GM21447 (cell line): ENCODE measurements at regions not wholly inside any gene's neighbourhood (a gene's known extent, or its start where the extent isn't known, plus 50 kb on each side); places are given as distances from the start of the nearest gene placed in this dataset.
"Not testable (repeated sequence)": the region's sequence is repeated elsewhere in the genome, so short reads cannot be mapped to it uniquely, and the experiment has no call there.

Experiments used
- ATAC-seq: cut with Tn5 transposase; IDR thresholded peaks from one replicate; pipeline ENCODE4 v1.9.1; 2021; ENCODE audit not compliant: unreplicated experiment

DNA sequence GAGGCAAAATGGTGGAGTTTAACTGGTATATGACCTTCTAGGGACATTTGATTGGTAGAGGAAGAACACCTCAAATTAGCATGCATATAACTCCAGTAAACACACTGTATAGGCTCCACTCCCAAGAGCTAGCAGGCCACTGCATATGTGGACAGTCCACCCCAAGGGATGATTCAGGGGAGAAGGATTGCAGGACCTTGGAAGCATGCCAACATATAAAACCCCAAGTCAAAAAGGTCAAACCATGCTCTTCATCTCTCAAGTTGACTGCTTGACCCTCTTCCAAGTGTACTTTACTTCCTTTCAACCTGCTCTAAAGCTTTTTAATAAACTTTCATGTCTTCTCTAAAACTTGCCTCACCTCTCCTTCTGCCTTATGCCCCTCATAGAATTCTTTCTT, 459.9 kb upstream of the CCDC179 start:
- ATAC-seq: no peak

DNA sequence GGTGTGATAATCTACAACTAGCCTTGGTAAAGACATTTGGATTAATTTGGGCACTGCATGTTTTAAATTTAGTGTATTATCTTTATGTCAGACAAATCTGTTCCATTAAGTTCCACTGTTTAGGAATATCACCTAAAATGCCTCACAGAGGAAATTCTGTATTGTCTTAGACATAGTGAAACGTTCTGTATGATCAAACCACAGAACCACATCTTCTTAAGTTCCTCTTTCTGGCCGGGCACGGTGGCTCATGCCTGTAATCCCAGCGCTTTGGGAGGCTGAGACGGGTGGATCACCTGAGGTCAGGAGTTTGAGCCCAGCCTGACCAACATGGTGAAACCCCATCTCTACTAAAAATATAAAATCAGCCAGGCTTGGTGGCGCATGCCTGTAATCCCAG, 475.3 kb upstream of the CCDC179 start:
- not testable (repeated sequence) for ATAC-seq

- ATAC-seq: no peak
These were observed 476.7 kb upstream of the CCDC179 start for GRCh38 chr11:23336961-23337360.

GRCh38 chr11:23353611-23354010, 493.3 kb upstream of the CCDC179 start:
- ATAC-seq: no peak

DNA sequence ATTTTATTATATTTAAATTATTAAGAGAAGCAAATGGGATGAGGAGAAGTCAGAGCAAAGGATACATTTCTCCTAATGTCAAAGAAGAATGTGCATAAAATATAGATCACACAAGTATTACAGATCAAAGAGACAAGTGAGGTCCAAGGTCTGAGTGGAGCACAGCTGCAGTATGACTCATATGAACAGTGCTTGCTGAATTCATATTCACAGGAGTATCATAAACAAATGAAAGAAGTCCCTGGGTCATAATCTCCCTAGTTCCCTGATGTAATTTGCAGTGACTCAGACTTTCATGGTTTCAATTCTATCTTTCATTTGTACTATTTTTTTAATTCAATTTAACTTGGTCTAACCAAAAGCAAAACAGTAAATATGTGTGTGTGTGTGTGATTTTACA, 499.0 kb upstream of the CCDC179 start:
- no peak for ATAC-seq

DNA sequence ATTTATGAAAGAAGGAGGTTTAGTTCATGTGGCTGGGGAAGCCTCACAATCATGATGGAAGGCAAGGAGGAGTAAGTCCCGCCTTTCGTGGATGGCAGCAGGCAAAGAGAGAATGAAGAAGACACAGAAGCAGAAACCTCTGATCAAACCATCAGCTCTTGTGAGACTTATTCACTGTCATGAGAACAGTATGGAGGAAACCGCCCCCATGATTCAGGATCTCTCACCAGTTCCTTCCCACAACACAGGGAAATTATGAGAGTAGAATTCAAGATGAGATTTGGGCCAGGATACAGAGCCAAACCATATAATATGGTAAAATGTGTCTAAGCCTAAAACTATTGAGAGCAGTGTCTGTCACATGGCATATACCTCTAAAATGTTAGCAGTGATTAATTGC, 503.8 kb upstream of the CCDC179 start:
- no peak for ATAC-seq

DNA sequence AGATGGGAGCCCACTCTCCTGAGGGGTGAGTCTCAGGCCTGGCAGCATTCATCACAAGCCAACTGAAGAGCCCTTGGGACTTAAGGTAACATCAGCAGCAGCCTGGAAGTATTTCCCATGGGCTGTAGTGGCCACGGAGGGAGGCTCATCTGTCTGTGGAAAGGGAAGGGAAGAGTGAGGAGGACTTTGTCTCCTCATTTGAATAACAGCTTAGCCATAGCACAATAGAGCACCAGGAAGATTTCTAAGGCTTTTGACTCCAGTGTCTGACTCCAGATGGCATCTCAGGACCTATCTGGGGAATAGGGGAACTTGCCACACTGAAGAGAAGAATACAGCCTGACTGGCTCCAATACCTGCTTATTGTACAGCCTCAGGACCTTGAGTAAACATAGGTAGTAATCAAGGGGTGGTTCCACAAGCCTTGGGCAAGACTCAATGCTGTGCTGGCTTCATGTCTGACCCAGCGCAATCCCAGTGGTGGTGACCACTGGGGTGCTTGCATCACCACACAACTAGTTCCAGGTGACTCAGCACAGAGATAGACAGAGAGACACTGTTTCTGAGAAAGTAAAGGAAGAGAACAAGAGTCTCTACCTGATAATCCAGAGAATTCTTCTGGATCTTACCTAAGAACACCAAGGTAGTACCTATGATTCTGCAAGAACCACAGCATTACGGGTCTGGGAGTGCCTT, 510.5 kb upstream of the CCDC179 start:
- ATAC-seq: no peak

DNA sequence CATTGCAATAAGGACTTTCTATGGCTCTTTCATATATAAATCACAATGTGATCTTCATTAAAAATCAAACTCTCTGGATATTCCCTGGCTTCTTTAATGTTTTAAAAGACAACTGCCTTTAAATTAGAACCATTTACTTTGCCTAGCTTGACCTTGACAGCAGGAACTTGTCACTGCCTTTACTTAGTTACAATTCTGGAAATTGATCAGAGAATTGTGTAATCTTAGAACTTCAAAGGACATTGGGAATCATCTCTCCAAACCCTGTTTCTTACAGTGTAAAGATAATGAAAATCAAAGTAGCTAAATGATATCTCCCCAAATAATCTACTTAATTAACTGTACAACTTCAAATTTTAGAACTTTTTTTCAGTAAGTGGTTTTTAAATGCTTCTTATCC, 517.6 kb upstream of the CCDC179 start:
- ATAC-seq: no peak

GRCh38 chr11:23391031-23391430, 530.8 kb upstream of the CCDC179 start:
- ATAC-seq: no peak

DNA sequence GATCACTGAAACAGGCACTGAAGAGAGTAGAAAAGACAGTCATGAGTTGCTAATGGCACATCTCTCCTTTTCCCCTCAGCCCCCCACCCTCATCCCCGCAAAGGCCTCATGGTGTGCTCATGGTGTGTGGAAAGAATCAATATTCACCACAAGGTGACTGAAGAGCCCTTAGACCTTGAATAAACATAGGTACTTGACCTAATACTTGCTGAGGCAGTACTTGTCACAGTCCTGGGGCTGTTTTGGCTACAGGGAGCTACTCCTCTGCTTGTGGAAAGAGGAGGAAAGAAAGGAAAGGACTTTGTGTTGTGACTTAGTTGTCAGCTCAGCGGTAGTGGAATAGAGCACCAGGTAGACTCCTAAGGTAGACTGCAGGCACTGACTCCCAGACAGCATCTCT, 537.8 kb upstream of the CCDC179 start:
- no peak for ATAC-seq

DNA sequence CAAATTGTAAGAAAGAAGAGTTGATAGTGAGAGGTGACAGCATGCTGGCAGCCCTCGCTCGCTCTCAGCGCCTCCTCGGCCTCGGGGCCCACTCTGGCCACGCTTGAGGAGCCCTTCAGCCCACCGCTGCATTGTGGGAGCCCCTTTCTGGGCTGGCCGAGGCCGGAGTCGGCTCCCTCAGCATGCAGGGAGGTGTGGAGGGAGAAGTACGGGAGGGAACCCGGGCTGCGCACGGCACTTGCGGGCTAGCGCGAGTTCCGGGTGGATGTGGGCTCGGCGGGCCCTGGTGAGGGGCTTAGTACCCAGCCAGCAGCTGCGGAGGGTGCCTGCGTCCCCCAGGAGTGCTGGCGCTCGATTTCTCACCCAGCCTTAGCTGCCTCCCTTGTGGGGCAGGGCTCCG, 539.7 kb upstream of the CCDC179 start:
- no peak for ATAC-seq

DNA sequence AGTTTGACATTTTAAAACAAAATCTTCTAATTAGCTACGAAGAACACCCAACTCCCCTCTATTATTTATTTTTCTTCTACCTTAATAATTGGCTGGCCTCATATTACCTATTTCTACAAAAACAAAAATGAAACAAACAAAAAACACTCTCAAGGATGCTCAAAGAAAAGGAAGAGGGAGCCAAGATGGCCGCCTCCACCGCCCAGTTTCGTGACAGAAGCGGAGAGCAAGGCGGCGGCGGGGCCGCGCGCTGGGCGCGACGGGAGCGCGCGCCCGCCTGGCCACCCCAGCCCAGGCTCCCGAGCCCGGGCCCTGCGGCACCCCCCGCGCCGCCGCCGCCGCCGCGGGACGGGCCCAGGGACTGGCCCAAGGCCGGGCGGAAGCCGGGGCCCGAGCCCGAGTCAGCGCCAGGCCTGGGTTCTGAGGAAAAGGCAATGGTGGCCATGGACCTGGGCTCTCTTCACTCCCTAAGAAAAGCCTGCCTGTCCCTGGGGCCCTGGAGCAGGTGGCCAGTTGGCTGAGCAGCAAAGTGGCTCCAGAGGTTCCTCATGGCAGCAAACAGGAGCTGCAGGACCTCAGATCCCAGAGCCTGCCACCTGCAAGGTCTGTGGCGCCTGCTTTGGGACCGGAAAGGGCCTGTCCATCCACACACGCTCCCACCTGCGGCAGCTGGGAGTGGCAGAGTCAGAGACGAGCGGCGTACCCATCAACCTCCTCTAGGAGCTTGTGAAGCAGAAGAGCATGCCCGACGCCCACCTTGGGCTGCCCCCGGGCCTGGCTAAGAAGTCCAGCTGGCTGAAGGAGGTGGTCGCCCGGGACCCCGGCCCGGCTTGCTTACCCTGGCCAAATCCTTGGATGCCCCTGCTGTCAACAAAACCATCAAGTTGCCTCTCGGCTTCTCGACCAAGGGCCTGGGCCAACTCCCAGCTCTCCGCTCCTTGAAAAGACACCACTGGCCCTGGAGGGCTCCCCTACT, 543.2 kb upstream of the CCDC179 start:
- no peak for ATAC-seq

DNA sequence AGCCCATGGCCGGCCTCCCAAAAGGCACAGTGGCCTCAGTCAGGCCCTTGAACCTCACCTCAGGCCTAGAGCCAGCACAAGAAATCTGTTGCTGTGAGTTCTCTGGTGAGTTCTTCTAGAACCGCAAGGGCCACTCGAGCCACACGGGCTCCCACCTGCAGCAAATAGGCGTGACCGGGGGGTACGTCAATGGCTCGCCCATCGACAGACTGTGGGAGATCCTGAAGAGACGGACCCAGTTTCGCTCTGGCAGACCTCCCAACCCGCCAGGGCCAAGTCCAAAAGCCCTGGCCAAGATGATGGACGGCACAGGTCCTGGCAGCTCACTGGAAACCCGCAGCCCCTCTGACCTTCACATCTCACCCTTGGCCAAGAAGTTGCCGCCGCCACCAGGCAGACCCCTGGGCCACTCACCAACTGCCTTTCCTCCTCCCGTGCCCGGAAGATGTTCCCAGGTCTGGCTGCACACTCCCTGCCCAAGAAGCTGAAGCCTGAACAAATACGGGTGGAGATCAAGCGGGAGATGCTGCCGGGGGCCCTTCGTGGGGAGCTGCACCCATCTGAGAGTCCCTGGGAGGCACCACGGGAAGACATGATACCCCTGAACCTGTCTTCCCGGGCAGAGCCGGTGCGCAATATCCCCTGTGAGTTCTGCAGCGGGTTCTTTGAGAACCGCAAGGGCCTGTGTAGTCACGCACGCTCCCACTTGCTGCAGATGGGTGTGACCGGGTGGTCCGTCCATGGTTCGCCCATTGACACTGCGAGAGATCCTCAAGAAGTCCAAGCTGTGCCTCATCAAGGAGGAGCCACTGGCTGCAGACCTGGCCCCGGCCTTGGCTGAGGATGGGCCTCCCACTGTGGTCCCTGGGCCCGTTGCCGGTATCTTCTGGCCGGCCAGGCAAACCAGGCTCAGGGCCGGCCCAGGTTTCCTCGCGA, 544.2 kb upstream of the CCDC179 start:
- no peak for ATAC-seq

DNA sequence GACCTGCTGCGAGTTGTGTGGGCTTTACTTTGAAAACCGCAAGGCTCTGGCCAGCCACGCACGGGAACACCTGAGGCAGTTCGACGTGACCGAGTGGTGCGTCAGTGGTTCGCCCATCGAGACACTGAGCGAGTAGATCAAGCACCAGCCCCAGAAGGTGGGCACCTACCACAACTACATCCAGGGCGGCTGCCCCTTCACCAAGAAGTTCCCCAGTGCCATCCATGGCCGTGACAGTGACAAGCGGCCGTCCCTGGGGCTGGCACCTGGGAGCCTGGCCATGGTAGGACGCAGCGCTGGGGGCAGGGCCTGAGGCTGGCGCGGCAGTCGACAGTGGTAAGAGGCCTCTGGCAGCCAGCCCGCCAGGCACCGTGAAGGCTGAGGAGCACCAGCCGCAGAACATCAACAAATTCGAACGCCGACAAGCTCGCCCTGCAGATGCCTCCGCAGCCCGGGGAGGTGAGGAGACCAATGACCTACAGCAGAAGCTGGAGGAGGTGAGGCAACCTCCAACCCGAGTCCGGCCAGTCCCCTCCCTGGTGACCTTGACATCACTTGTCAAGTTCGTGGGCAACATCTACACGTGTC, 545.2 kb upstream of the CCDC179 start:
- ATAC-seq: no peak

DNA sequence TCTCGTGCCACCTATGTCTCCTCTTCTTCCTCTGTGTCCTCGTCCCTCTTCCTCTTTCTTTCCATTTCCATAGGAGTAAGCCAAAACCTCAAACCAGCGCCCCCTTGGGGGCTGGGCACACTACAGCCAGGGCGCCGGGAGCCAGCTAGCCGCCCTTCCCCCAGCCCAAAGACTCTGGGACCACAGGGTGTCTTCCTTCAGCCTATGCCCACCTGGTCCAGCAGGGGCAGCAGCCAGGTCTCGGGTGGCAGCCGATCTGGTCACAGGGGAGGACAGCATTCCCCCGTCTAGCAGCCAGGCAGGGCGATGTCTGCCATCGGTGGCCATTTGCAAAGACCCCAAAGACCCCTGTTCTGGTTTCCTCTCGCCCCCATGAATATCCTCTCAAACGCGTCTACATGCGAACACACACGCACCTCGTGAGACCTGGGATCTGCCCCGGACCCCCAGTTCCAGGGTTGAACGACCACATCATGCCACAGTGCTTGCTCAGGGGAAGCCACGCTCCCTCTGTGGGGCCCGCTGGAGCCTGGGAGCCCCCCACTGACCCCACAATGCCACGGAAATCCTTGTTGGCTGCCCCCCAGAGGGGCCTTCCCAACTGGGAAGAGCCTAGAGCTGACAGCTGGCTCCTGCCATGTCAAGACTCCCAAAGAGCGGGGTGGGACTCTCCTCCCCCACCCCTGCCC, 546.0 kb upstream of the CCDC179 start:
- no peak for ATAC-seq

GRCh38 chr11:23413057-23413456, 552.8 kb upstream of the CCDC179 start:
- ATAC-seq: no peak

- no peak for ATAC-seq
These were observed 562.8 kb upstream of the CCDC179 start for GRCh38 chr11:23423104-23423503.

DNA sequence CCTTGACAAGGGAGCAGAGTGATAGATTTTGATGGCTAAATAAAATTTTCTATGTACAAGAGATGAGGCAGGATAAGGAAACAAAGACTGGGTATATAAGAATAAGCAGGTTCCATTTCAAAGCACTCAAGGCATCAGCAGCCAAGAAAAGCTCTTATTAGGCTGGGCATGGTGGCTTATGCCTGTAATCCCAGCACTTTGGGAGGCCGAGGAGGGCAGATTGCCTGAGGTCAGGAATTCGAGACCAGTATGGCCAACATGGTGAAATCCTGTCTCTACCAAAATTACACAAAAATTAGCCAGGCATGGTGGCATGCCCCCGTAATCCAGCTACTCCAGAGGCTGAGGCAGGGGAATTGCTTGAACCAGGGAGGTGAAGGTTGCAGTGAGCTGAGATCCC, 563.4 kb upstream of the CCDC179 start:
- no peak for ATAC-seq

DNA sequence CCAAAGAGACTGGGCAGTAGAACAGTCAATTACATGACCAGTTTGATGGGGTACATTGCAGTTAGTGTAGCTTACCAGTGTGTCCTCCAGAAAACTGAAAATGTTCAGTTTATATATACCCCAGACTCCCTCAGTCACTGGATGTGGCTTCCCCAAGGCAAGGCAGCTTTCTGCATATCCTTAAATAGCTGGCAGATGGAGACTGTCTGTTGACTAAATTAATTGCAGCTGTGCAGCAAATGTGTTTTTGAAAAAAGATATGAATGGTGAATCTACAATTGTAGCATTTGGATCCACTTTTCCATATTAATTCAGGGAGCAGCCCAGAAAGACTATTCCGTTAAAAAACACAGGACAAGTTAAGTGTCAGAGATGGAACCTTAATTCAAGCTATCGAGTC, 565.1 kb upstream of the CCDC179 start:
- ATAC-seq: no peak

DNA sequence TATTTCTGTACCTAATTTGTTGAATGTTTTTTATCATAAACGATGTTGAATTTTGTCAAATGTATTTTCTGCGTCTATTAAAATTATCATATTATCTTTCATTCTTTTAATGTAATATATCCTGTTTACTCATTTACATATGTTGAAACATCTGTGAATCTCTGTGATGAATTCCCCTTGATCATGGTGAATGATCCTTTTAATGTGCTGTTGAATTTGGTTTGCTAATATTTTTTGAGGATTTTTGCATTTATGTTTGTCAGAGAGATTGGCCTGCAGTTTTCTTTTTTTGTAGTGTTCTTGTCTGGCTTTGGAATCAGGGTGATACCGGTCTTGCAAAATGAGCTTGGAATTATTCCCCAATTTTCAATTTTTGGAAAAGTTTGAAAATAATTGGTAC, 569.3 kb upstream of the CCDC179 start:
- no peak for ATAC-seq
